PC-3 (cell line): ENCODE measurements at regions not wholly inside any gene's neighbourhood (a gene's known extent, or its start where the extent isn't known, plus 50 kb on each side); places are given as distances from the start of the nearest gene placed in this dataset.
"Not testable (repeated sequence)": the region's sequence is repeated elsewhere in the genome, so short reads cannot be mapped to it uniquely, and the experiment has no call there.

Experiments used
- CTCF ChIP-seq: fragments of 300-600 bp; sonication (generic); conservative IDR thresholded peaks from 2 replicates; pipeline ENCODE4 v1.5.1; 2017; ENCODE audit warnings: antibody characterized with exemption, low read depth, mild to moderate bottlenecking, low read length
- EZH2 ChIP-seq: fragments of 300-600 bp; sonication (generic); IDR thresholded peaks from one replicate; pipeline ENCODE4 v1.6.1; 2017; ENCODE audit warnings: antibody characterized with exemption, mild to moderate bottlenecking, low read length; ENCODE audit not compliant: unreplicated experiment

- not testable (repeated sequence) for TF ChIP-seq CTCF, EZH2
Measured at GRCh38 chr2:132307613-132308198, 108.9 kb upstream of the GPR39 start.
